H9 (cell line): ENCODE measurements at regions not wholly inside any gene's neighbourhood (a gene's known extent, or its start where the extent isn't known, plus 50 kb on each side); places are given as distances from the start of the nearest gene placed in this dataset.

Experiments used
- DNase-seq: peaks from one replicate; pipeline ENCODE4 v3.0.0-alpha.2; 2017
- H2AFZ ChIP-seq: one replicate; pipeline ENCODE4 v1.6.1; 2013; ENCODE audit warnings: mild to moderate bottlenecking, low read length, control low read depth, moderate library complexity
- H2AK5ac ChIP-seq: 2 replicates; pipeline ENCODE4 v1.6.1; 2013; ENCODE audit warnings: low read length, control low read depth, mixed read lengths; ENCODE audit not compliant: insufficient read length
- H2BK120ac ChIP-seq: one replicate; pipeline ENCODE4 v1.6.1; 2013; ENCODE audit warnings: low read depth, mild to moderate bottlenecking, low read length, control low read depth, inconsistent platforms; ENCODE audit not compliant: poor library complexity, severe bottlenecking
- H2BK12ac ChIP-seq: 2 replicates; pipeline ENCODE4 v1.6.1; 2013; ENCODE audit warnings: low read length, control low read depth, mixed read lengths, low read depth; ENCODE audit not compliant: insufficient read length
- H2BK15ac ChIP-seq: 2 replicates; pipeline ENCODE4 v1.6.1; 2013; ENCODE audit warnings: low read depth, low read length, control low read depth
- H2BK20ac ChIP-seq: one replicate; pipeline ENCODE4 v1.6.1; 2013; ENCODE audit warnings: low read depth, mild to moderate bottlenecking, low read length, control low read depth, inconsistent platforms; ENCODE audit not compliant: poor library complexity, severe bottlenecking
- H2BK5ac ChIP-seq: 2 replicates; pipeline ENCODE4 v1.6.1; 2013; ENCODE audit warnings: low read length, control low read depth, mixed read lengths; ENCODE audit not compliant: insufficient read length
- H3K14ac ChIP-seq: 2 replicates; pipeline ENCODE4 v1.6.1; 2013; ENCODE audit warnings: low read length, control low read depth; ENCODE audit not compliant: insufficient read depth
- H3K18ac ChIP-seq: 2 replicates; pipeline ENCODE4 v1.6.1; 2013; ENCODE audit warnings: low read depth, mild to moderate bottlenecking, mixed read lengths, low read length, control low read depth; ENCODE audit not compliant: insufficient read length
- H3K23ac ChIP-seq: 2 replicates; pipeline ENCODE4 v1.6.1; 2013; ENCODE audit warnings: low read length, control low read depth, mixed read lengths, low read depth; ENCODE audit not compliant: insufficient read length
- H3K23me2 ChIP-seq: 2 replicates; pipeline ENCODE4 v1.6.1; 2013; ENCODE audit warnings: low read depth, mild to moderate bottlenecking, mixed read lengths, low read length, control low read depth; ENCODE audit not compliant: insufficient read length, poor library complexity, severe bottlenecking
- H3K27ac ChIP-seq: 2 replicates; pipeline ENCODE4 v1.5.1; 2013; ENCODE audit warnings: low read length, control low read depth, mixed read lengths, low read depth; ENCODE audit not compliant: insufficient read length
- H3K27me3 ChIP-seq: 2 replicates; pipeline ENCODE4 v1.6.1; 2013; ENCODE audit warnings: low read length, control low read depth, inconsistent platforms; ENCODE audit not compliant: insufficient read depth
- H3K4ac ChIP-seq: 2 replicates; pipeline ENCODE4 v1.6.1; 2013; ENCODE audit warnings: low read depth, mild to moderate bottlenecking, control low read depth, inconsistent platforms, low read length, moderate library complexity
- H3K4me1 ChIP-seq: 2 replicates; pipeline ENCODE4 v1.6.1; 2013; ENCODE audit warnings: low read length, control low read depth, inconsistent platforms; ENCODE audit not compliant: insufficient read depth
- H3K4me2 ChIP-seq: 2 replicates; pipeline ENCODE4 v1.6.1; 2013; ENCODE audit warnings: low read length, control low read depth, mixed read lengths; ENCODE audit not compliant: insufficient read length, insufficient read depth
- H3K56ac ChIP-seq: 2 replicates; pipeline ENCODE4 v1.6.1; 2013; ENCODE audit warnings: low read depth, mild to moderate bottlenecking, mixed read lengths, low read length, control low read depth; ENCODE audit not compliant: insufficient read length
- H3K79me1 ChIP-seq: 2 replicates; pipeline ENCODE4 v1.6.1; 2013; ENCODE audit warnings: low read depth, mild to moderate bottlenecking, moderate library complexity, low read length, control low read depth, inconsistent platforms; ENCODE audit not compliant: insufficient read depth, poor library complexity, severe bottlenecking
- H3K79me2 ChIP-seq: 2 replicates; pipeline ENCODE4 v1.6.1; 2013; ENCODE audit warnings: low read length, control low read depth, inconsistent platforms; ENCODE audit not compliant: insufficient read depth
- H3K9ac ChIP-seq: 2 replicates; pipeline ENCODE4 v1.6.1; 2013; ENCODE audit warnings: low read length, control low read depth, mixed read lengths; ENCODE audit not compliant: insufficient read length; ENCODE audit errors: extremely low read depth
- H3K9me3 ChIP-seq: one replicate; pipeline ENCODE4 v1.6.1; 2013; ENCODE audit warnings: low read depth, low read length, inconsistent platforms; ENCODE audit not compliant: control insufficient read depth
- H3T11ph ChIP-seq: one replicate; pipeline ENCODE4 v1.6.1; 2013; ENCODE audit warnings: mild to moderate bottlenecking, low read length, control low read depth, inconsistent platforms
- H4K20me1 ChIP-seq: one replicate; pipeline ENCODE4 v1.6.1; 2013; ENCODE audit not compliant: control insufficient read depth, insufficient read length, insufficient read depth
- H4K5ac ChIP-seq: 2 replicates; pipeline ENCODE4 v1.6.1; 2013; ENCODE audit warnings: low read depth, mild to moderate bottlenecking, mixed read lengths, low read length, control low read depth; ENCODE audit not compliant: insufficient read length
- H4K8ac ChIP-seq: replicated peaks from 2 replicates; pipeline ENCODE4 v1.6.1; 2013; ENCODE audit warnings: low read length, control low read depth, mixed read lengths, low read depth; ENCODE audit not compliant: insufficient read length
- H4K91ac ChIP-seq: 2 replicates; pipeline ENCODE4 v1.6.1; 2013; ENCODE audit warnings: low read depth, mild to moderate bottlenecking, moderate library complexity, mixed read lengths, low read length, control low read depth; ENCODE audit not compliant: insufficient read length
- H3K27ac Mint-ChIP-seq, 3 experiments: 2 replicates in 2 of 3; 3 replicates in 1 of 3; pipeline ENCODE4 v1.8.0; 2020 to 2021; ENCODE audit warnings: mixed read lengths in 3 of 3, mild to moderate bottlenecking in 1 of 3, moderate library complexity in 1 of 3
- H3K27me3 Mint-ChIP-seq: 2 replicates; pipeline ENCODE4 v1.8.0; 2021; ENCODE audit warnings: low read depth, mild to moderate bottlenecking, moderate library complexity, mixed read lengths
- H3K36me3 Mint-ChIP-seq, 3 experiments: 2 replicates in 2 of 3; 3 replicates in 1 of 3; pipeline ENCODE4 v1.8.0; 2020 to 2021; ENCODE audit warnings: low read depth in 3 of 3, mixed read lengths in 3 of 3; ENCODE audit not compliant: insufficient read depth in 1 of 3
- H3K4me1 Mint-ChIP-seq, 2 experiments: 2 replicates each; pipeline ENCODE4 v1.8.0; 2020; ENCODE audit warnings: mixed read lengths in 2 of 2
- H3K4me3 Mint-ChIP-seq, 2 experiments: 2 replicates in 1 of 2; 3 replicates in 1 of 2; pipeline ENCODE4 v1.8.0; 2020 to 2021; ENCODE audit warnings: mild to moderate bottlenecking in 2 of 2, mixed read lengths in 2 of 2, moderate library complexity in 1 of 2
- H3K9me3 Mint-ChIP-seq, 2 experiments: 2 replicates in 1 of 2; 3 replicates in 1 of 2; pipeline ENCODE4 v1.8.0; 2020; ENCODE audit warnings: mild to moderate bottlenecking in 2 of 2, mixed read lengths in 2 of 2, moderate library complexity in 1 of 2
- TF ChIP-seq, protein P1 (sequence below): fragments of 200-600 bp; sonication (generic); conservative IDR thresholded peaks from 3 replicates; pipeline ENCODE4 v1.8.0; 2021; ENCODE audit warnings: antibody characterized with exemption, mild to moderate bottlenecking

- Histone ChIP-seq H2BK12ac (no peak overlapping the region), H2BK5ac (no peak overlapping the region), H3K4ac (no peak overlapping the region), H3K56ac (no peak overlapping the region), H3T11ph (no peak overlapping the region), H3K79me2 (no peaks in the 10 kb centered on the region), H4K91ac (no peak overlapping the region), H3K4me2 (no peak overlapping the region), H3K27me3 (no peaks in the 10 kb centered on the region), H4K8ac (no peak overlapping the region), H3K14ac (no peak overlapping the region), H2BK20ac (no peak overlapping the region), H3K23ac (no peak overlapping the region), H3K23me2 (no peaks in the 10 kb centered on the region), H3K18ac (no peak overlapping the region), H2AFZ (no peak overlapping the region), H4K5ac (no peak overlapping the region), H3K79me1 (no peaks in the 10 kb centered on the region), H2BK120ac (no peak overlapping the region), H2BK15ac (no peak overlapping the region), H2AK5ac (no peak overlapping the region), H3K4me1 (peaks cover 2% of the 10 kb centered on the region; the same call in 1 of the 2 replicates), H3K27ac (no peak overlapping the region), H3K9ac (no peak overlapping the region), H3K9me3 (no peaks in the 10 kb centered on the region), H4K20me1 (no peaks in the 10 kb centered on the region)
- no peak for DNase-seq
- Mint-ChIP-seq H3K27me3 (no peaks in the 10 kb centered on the region), H3K4me3 (no peak overlapping the region), H3K9me3 (no peaks in the 10 kb centered on the region), H3K27ac (no peak overlapping the region), H3K4me1 (peaks cover 0 to under 1% of the 10 kb centered on the region in 2 experiments; a peak in 2 of 4 replicates), H3K36me3 (no peaks in the 10 kb centered on the region)
- TF ChIP-seq, protein P1, sequence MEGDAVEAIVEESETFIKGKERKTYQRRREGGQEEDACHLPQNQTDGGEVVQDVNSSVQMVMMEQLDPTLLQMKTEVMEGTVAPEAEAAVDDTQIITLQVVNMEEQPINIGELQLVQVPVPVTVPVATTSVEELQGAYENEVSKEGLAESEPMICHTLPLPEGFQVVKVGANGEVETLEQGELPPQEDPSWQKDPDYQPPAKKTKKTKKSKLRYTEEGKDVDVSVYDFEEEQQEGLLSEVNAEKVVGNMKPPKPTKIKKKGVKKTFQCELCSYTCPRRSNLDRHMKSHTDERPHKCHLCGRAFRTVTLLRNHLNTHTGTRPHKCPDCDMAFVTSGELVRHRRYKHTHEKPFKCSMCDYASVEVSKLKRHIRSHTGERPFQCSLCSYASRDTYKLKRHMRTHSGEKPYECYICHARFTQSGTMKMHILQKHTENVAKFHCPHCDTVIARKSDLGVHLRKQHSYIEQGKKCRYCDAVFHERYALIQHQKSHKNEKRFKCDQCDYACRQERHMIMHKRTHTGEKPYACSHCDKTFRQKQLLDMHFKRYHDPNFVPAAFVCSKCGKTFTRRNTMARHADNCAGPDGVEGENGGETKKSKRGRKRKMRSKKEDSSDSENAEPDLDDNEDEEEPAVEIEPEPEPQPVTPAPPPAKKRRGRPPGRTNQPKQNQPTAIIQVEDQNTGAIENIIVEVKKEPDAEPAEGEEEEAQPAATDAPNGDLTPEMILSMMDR = no peak
Measured at GRCh38 chr2:206845877-206846276, 80.5 kb downstream of the FASTKD2 start.
